GM18499 (cell line): ENCODE measurements at regions not wholly inside any gene's neighbourhood (a gene's known extent, or its start where the extent isn't known, plus 50 kb on each side); places are given as distances from the start of the nearest gene placed in this dataset.

Experiments used
- ATAC-seq: cut with Tn5 transposase; IDR thresholded peaks from one replicate; pipeline ENCODE4 v1.9.1; 2021; ENCODE audit warnings: moderate number of reproducible peaks; ENCODE audit not compliant: insufficient read depth, unreplicated experiment

- no peak for ATAC-seq
These were observed 386.3 kb upstream of the TMCO5A start for GRCh38 chr15:37548116-37548515.

- ATAC-seq, result no peak
These were observed 383.9 kb upstream of the TMCO5A start for GRCh38 chr15:37550360-37551024.

- no peak for ATAC-seq
These were observed 362.0 kb upstream of the TMCO5A start for GRCh38 chr15:37572401-37572800.

DNA sequence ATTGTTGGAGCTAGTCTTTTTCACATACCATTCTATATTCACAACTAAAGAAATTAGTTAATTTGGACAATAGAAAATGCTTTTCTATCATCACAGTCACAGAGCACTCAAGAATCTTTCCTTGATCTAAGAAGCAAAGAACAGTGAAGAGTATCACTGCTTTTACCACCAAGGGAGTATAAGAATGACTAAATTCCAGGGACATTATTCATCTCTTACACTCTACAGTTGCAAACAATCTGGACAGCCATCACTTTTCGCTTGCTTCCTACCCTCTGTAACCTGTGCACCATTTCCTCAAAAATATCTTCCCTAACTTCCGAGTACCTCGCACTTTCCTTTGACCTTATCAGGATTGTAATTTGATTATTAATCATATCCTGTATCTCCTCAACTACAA, 359.5 kb upstream of the TMCO5A start:
- ATAC-seq, result no peak

- ATAC-seq, result no peak
These were observed 357.5 kb upstream of the TMCO5A start for GRCh38 chr15:37576952-37577351.

DNA sequence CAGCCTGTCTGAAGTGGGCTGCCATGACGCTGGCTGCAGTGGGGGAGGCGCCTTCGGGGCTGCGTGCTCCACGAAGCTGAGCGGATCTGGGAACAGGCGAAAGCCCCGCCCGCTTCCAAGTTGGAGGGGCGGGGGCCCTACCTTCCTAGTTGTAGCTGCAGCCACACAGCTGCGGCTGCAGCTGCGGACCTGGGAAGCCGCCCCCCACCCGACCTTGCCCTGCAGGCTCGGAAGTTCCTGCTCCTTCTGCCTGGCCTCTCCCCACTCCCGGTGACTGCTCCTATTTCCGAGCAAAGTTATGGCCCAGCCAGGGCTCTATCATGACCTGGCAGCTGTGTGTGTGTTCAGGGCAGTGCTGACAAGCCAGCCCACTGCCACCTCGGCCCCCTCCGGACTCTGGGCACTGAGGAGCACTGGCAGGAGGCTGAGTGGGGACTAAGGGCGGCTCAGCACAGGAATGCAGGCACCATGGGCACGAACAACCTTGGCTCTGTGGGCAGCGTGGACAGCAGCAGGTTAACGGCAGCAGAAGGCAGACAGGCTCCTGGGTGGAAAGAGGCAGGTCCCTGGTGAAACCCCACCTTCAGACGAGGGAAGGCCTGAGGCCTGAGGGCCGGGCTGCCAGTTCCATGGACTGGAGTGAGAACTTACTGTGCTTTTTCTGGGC, 352.4 kb upstream of the TMCO5A start:
- ATAC-seq, result no peak

- no peak for ATAC-seq
These were observed 351.6 kb upstream of the TMCO5A start for GRCh38 chr15:37582852-37583251.

GRCh38 chr15:37586011-37586583, 348.3 kb upstream of the TMCO5A start:
- ATAC-seq, result no peak

DNA sequence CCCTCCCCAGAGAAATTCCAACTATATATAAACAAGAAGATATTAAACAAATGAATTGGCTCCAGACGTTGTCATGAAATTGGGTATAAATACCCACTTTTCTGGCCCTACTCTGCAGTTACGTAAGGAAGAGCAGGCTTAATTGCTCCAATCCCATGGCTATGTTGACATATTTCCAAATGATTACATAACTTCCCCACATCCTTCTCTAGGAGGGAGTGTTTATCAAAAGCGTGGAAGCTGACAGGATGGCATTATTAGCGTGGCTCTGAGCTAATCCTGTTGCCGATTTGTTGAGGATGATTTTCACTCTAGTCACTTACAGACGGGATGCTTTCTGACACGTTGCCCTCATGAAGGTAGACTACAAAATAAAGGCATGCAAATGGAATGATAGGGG, 347.5 kb upstream of the TMCO5A start:
- ATAC-seq, result no peak

DNA sequence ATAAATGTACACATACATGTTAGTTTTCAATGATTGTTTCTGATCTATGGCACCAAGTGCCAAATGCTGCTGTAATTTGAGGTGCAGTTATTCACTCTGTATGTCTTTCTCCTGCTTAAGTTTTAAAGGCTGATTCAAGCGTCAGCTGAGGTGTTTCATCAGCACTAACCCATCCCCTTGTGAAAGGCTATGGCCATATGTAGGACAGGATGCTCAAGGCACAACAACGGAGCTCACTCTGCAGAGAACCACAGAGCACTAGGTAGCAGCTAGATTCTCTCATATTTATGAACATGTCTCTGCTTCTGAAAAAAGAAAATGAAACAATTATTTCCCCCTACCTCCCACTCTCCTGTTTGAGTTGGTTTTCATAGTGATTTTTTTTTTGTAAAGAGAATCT, 340.0 kb upstream of the TMCO5A start:
- ATAC-seq, result no peak

DNA sequence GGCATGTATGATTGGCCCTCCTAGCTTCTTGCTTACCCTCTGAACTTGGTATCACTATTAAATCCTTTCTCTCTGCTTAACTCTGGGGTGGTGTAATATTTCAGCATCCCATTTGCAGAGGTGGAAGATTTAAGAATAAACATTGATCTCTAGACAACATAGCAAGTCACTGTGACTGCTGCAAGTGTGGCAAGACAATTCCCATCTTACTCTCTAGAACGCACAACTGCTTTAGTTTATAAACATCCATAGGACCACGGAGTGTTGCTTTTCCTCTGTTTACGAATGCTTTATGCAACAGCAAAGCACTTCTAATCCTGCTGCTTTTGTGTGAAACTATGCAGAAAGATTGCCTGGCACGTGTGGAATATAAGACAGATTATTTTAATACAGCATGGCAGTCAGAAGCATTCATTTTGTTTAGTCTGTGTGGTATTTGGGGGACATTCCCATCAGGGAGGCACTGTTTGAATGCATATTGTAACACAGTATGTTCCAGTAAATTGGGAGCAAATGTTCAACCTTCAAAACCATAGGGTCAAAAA, 338.9 kb upstream of the TMCO5A start:
- no peak for ATAC-seq

DNA sequence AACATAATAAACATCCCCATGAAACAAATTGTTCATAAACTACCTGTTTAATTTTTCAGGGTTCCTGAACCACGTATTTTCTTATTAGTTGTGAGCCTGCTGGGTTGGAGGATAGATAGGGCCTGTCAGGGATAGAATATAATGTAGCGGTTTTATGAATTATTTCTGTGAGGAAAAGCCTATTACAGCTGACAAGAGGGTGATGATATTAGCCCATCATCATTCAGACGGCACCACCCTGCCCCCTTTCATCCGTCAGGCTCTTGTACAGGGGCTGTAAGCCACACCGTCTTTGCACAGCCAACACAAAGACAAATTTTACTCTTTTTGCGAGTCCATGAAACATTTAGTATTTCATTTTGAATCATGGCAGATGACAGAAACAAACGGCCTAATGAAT, 335.3 kb upstream of the TMCO5A start:
- ATAC-seq, result no peak

DNA sequence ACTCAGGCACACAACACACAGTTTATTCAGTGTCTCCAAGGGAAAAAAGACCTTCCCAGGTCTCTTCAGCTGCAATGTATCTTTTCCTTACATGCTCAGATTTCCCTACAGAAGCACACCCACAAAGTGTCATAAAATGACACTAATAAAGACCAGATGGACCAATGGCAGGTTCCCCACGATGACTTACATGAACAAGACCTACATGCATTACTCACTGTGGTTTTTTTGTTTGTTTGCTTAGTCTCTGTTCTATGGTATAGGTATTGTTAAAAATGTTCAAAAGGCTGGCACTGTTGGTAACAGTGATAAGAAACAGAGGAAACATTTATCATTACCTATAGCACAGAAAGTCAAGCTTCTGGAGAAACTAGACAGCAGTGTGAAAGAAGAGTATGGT, 318.2 kb upstream of the TMCO5A start:
- no peak for ATAC-seq

GRCh38 chr15:37618353-37618752, 316.1 kb upstream of the TMCO5A start:
- no peak for ATAC-seq

GRCh38 chr15:37619358-37620042, 314.9 kb upstream of the TMCO5A start:
- ATAC-seq, result no peak

DNA sequence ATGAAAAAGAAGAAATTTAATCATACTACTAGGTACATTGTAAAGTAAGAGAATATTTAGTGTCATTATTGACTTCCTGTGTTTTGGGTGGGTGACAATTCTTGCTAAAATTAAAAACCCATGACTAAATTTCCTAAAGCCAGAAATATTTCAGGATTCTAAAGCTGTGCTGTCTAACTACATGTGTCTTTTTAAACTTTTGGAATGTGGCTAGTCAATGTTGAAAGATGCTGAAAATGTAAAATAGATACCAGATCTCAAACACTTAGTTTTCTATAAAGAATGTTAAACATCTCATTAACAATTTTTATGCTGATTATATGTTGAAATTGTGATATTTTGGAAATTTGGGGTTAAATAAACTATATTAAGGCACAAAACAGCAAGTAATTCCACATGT, 308.9 kb upstream of the TMCO5A start:
- ATAC-seq, result no peak

GRCh38 chr15:37628507-37628906, 305.9 kb upstream of the TMCO5A start:
- no peak for ATAC-seq

GRCh38 chr15:37636736-37637135, 297.7 kb upstream of the TMCO5A start:
- ATAC-seq, result no peak

- ATAC-seq, result no peak
These were observed 296.3 kb upstream of the TMCO5A start for GRCh38 chr15:37638116-37638515.

GRCh38 chr15:37638691-37639090, 295.7 kb upstream of the TMCO5A start:
- no peak for ATAC-seq
